CD4-positive, alpha-beta T cell treated with Interleukin-6 for 4 hours (primary cell): ENCODE measurements at regions not wholly inside any gene's neighbourhood (a gene's known extent, or its start where the extent isn't known, plus 50 kb on each side); places are given as distances from the start of the nearest gene placed in this dataset.
"Not testable (repeated sequence)": the region's sequence is repeated elsewhere in the genome, so short reads cannot be mapped to it uniquely, and the experiment has no call there.

Experiments used
- DNase-seq: peaks from one replicate; pipeline ENCODE4 v3.0.0-alpha.2; 2020; ENCODE audit warnings: mixed read lengths

DNA sequence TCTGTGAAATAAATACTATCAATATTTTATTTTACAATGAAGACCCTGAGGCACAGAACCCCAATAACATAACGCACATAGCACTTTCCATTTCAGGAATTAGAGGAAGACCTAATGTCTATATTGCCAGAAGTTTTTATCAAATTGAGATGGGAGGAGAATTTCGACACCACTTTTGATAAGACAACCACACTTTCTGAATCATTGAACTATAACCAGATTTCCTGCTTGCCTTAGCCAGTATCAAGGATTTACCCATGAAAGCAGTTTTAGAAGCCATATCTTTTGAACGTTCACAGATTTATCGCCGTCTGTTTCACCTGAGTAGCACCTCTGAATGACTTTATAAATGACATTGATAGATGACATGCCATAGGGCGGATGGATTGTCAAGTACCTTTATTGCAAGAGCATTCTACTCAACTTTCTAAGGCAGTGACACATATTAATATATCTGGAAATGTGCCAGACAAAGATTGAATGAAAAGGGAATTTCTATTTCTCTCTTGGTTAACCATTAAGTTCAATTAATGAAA, 768.4 kb downstream of the LTN1 start:
- DNase-seq, result no peak

DNA sequence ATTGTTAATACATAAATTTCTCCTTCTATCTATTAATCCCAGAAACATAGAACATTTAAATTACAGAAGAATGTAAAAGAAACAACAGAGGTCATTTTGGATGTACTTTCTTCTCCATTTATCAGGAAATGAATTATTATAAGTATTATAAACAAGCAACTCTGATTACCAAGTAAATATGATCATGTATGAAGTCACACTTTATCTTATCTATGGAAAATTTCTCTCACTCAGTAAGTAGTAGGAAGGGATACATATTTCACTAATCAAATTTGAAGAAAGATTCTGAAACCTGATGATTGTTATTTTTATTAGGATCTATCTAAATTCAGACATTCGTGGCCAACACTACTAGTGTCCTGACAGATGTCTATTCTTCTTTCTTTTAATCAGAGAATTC, 770.7 kb downstream of the LTN1 start:
- DNase-seq, result no peak

DNA sequence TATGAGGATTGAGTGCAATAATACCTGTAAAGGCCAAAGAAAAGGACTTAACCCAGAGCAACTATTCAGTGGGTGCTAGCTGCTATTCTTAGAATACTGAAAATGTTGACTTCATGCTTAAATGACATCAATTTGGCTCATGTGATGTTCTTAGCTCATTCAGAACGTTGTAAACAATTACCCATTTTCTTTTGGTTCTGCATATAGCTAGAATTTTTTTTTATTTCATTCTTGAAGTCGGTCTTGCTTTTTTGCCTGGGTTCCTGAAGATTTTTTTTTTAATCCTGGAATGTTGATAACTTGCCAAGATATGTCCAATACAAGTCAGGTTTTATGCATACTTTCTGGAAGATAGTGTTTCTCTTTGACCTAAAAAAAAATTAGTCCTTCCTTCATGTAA, 772.0 kb downstream of the LTN1 start:
- DNase-seq, result no peak

DNA sequence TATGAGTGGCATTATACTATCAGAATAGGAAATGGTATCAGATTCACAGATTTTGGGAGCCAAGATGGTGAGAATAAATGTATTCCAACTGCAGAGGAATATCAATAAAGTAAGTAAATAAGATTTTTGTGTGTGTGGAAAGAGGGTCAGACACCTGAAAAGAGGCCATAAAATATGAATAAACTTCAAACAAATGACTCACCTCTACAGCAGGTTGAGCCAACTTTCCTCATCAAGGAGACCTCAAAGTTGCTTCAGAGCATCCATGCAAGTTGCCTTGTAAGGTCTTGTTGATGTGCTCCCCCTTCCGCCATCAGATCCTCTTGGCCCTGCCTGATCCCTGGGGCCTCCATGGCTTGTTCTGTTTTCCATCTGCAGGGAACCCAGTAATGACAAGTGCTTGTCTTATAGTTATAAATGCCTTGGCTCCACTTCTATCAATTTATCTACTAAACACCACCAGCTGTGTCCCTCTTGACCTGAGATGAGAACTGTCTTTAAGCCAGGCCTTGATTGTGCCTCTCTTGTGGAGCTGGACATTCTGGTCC, 775.6 kb downstream of the LTN1 start:
- no peak for DNase-seq

DNA sequence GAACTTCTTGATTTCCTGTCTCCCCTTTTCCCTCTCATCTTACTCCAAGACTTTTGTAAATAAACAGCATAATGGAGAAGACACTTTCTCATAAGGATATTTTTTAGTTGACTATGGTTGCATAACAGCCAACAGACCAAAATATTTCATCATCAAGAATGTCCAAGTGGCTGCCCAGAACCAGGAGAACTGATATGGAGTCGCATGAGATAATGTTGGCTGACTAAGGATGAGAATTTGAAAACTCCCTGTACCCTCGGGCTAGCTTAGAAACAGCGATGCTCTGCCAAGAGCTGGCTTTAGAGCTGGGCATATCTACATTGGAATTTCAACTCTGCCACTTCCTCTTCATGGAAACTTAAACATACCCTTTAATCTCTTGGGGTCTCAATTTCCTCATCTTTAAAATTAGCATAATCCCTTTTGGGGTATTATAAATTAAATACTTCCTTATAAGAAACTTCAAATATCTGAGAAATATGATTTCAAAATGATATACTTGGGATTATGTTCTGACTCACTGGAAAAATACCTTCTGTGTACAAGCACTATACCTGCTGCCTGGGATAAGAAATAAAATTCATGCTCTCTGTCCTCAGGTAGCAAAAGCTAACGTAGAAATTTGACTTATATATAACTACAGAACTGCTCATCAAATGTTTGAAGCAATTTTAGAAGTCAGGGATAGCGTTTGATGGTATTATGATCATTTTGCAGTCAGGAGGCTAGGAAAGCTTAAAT, 777.3 kb downstream of the LTN1 start:
- no peak for DNase-seq

DNA sequence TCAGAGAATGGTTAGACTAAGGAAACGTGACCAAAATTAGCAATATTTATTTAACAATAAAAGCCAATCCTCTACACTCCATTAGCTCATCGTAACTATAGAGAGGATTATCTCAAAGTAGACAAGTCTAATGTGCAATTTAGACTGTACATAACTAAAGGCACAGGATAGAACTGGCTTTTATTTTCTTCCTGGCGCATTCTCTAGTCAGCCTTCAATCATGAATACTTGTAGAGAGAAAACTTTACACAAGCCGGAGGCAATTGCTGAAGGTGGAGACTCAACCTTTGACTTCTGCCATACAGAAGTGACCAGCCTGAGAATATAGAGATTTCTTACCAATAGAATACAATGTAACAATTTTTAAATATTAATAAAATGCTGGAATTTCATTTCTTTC, 777.9 kb downstream of the LTN1 start:
- no peak for DNase-seq

DNA sequence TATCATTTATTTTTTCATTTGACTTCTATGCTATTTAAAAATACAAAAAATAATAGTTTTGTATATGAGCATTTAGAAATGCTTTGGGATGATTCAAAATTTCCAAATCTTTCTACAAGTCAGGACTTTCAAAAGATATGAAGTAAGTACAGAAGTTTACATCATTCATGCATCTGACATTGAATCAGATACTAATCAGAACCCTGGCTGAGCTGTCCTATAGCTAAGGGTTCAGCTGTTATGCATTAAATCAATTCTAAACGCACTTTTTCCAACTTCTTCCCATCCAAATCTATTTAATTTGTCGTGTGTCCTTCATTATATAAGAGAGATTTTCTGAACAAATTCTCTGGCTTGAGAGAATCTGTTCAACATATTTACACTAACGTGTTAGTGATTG, 779.4 kb downstream of the LTN1 start:
- DNase-seq, result no peak

DNA sequence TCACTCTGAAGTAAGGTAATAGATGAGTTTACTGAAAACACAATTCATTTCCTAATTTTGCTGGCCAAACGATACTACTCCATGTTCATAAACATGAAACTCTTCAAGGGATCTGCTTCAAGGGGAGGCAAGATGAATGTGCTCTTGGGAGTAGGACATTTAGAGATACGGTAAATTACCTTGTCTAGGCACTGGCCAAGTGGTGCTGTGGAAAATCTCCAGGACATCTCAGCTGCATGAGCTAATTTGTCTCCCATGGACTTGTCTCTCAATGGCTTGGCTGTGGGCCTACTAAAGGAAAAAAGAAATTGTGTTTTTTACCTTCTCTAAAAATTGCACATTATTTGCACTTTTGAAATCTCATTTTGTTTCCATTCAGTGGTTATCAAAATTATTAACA, 780.6 kb downstream of the LTN1 start:
- DNase-seq, result no peak

DNA sequence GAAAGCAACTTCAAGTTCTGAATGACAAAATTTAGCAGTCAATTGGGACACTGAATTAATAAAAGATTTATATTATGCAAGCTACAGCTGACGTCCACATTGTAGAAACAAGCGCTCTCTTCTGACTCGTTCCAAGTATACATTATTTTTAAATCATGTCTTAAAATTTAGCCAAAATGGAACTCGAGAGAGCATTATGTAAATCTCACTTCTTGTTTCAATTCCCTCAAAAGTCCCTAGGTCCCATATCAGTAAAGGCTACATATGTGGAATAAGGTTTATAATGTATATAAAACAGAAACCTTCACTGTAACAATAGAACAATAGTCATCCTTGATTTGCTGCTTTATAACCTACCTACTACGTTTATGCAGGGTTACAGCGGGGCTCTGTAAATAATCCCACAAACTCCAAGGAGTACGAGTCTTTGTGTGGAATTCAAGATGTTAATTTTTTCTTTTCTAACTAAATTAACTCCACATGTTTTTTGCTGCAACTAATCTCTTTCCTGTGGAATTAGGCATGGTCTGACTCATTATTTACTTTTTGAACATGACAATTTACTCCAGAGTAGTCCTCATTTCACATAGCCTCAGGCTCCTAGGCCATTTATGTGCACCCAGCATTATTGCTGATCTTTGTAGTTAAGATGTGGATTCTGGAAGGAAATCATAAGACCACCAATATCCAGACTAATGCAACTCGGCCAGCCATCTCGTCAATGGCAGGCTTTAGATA, 785.1 kb downstream of the LTN1 start:
- DNase-seq, result no peak

DNA sequence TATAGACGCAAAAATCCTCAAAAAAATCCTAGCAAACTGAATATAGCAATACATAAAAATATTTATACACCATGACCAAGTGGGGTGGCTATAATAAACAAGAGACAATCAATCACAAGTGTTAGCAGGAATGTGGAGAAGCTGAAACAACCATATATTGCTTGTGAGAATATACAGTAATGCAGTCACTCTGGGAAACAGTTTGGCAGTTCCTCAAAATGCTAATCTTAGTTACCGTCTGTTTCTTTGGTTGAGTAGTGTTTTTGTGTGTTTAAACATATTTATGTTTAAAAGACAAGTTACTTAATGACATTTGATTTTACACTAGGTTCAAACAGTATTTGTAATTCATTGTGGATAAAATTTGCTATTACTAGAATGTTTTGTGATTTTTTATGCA, 792.0 kb downstream of the LTN1 start:
- no peak for DNase-seq

DNA sequence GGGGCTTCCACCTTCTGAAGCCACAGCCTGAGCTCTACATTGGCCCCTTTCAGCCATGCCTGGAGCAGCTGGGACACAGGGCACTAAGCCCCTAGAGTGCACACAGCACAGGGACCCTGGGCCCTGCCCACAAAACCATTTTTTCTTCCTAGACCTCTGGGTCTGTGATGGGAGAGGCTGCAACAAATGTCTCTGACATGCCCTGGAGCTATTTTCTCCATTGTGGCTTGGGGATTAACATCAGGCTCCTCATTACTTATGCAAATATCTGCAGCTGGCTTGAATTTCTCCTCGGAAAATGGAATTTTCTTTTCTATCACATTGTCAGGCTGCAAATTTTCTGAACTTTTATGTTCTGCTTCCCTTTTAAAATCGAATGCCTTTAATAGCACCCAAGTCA, 795.7 kb downstream of the LTN1 start:
- DNase-seq, result no peak

DNA sequence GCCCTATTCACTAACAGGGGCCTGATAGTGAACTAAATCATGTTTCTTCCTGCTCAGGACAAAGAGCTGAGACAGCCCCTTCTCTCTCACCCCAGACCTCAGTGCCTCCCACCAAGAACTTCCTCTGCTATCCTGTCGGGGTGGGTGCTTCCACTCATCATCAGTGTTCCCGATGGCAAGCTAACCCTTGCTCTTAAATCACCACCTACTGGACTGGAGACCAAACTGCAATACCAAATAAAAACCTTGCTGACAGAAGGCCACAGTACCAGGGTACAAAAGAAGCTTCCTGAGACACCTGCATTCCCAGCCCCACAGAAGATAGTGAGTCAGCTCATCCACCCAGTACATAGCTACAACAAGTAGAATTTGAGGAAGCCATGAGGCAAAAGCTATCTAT, 799.5 kb downstream of the LTN1 start:
- no peak for DNase-seq

DNA sequence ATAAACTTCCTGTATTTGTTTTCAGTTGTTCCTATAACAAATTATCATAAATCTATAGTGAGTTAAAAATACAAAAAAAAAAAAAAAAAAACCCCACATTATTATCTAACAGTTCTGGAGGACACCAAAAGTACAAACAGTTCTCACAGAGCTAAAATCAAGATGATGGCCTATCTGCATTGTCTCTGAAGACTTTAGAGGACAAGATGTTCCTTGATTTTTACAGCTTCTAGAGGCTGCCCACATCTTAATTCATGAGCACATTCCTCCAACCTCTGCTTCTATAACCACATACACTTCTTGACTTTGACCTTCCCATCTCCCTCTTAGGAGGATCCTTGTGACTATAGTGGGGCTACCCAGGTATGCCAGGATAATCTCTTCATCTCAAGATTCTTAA, 806.1 kb downstream of the LTN1 start:
- DNase-seq, result no peak

DNA sequence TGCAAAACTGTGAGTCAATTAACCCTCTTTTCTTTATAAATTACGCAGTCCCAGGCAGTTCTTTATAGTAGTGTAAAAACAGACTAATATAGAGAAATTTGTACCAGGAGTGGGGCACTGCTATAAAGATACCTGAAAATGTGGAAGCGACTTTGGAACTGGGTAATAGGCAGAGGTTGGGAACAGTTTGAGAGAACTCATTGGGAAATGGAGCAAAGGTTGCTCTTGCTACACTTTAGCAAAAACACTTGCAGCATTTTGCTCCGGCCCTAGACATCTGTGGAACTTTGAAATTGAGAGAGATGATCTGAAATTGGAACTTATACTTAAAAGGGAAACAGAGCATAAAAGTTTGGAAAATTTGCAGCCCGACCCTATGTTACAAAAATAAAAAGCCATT, 810.9 kb downstream of the LTN1 start:
- DNase-seq, result no peak

DNA sequence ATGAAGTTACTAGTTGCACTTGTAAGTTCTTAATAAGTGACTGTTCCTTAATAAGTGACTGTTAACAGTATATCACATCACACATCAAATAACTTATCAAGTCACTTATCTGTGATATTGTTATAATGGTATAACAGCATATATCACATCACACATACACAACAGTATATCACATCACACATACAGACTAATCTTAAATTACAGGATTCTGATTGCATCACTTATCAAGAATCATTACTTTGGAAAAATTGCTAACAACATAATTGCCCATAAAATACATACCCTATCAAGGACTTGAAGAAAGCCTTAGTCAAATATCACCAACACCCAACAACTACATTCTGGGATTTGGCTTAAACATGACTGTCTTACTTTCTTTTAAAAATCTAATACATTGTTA, 813.5 kb downstream of the LTN1 start:
- DNase-seq, result no peak

DNA sequence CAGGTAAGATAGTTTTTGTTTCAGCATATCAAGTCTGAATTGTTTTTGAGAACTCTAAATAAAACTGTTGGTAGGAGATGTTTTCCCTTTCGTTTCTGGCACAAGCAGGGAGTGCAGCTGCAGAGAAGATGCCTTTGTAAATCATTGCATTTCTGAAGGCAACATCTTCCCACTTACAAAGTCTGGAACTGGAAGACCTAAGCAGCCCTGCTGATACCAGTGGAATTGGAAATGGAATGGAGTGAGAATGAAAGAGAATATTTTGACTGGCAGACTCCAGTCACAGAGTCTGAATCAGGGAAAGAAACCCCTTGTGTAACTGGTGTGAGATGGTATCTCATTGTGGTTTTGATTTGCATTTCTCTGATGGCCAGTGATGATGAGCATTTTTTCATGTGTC, 815.6 kb downstream of the LTN1 start:
- no peak for DNase-seq

DNA sequence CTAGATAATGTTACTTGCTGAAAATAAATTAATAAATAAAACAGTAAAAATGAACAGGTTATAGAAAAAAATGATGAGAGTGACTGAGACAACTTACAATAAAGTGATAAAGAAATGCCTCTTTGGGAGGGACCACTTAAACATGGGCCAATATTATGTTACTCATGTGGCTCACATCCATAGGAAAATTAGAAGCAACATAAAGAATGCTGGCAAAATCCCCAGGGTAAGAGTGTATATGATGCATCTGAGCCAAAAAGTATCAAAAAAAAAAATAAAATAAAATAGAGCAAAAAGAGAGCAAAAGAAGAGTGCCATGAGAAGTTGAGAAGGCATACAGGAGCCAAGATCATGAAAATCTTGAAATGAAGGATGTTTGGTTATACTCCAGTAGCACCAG, 818.0 kb downstream of the LTN1 start:
- no peak for DNase-seq

DNA sequence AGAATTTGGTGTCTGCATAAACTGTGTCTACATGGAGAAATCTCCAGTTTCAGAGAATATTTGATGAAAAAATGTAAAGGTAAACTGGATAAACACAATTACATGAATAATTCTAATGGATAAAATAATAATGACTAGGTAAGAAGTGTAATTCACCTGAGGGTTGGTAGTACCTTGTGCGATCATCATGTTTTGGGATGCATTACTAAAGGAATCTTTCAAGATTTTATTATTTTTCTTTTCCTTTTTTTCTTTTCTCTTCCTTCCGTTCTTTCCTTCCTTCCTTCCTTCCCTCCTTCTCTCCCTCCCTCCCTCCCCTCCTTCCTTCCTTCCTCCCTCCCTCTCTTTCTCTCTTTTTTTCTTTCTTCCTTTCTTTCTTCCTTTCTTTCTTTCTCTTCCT, 818.7 kb downstream of the LTN1 start:
- no peak for DNase-seq

DNA sequence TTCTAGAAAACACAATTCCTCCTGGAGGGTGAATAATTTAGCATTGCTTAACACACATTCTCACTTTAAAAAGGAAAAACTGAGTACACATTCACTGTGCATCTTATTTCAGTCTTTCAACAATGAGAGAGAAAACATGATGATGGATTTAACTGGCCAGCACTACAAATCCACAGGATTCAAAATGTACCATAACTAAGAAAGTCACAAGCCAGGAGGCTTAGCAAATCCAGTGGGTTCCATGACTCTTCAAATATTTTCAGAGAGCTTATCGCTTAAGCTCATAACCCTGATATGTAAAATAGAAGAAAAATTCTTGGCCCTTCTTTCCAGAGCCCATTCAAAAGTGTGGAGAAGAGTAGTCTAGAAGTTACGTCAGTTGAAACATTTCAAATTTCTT, 820.3 kb downstream of the LTN1 start:
- DNase-seq, result no peak

DNA sequence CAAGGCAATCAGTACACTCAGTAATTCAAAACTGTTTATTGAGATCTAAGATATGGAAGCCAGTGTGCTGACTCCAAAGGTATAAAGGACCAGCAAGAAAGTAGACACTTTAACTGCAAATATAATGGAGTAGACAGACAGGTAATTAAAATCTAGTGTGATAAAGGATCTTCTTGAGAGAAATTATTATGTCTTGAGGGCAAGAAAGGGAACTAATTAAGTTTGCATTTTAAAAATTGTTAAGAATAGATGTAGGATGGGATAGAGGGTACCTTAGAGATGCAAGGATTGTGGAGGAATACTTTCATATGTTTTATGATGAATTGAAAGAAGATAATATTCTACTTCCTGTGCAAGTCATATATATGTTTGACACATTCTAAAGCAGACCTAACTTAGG, 825.3 kb downstream of the LTN1 start:
- no peak for DNase-seq

DNA sequence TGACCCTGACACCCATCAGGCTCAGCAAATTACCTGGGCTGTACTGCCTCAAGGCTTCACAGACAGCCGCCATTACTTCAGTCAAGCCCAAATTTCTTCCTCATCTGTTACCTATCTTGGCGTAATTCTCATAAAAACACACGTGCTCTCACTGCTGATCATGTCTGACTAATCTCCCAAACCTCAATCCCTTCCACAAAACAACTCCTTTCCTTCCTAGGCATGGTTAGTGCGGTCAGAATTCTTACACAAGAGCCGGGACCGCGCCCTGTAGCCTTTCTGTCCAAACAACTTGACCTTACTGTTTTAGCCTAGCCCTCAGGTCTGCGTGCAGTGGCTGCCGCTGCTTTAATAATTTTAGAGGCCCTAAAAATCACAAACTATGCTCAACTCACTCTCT, 828.2 kb downstream of the LTN1 start:
- DNase-seq, result not testable (repeated sequence)

DNA sequence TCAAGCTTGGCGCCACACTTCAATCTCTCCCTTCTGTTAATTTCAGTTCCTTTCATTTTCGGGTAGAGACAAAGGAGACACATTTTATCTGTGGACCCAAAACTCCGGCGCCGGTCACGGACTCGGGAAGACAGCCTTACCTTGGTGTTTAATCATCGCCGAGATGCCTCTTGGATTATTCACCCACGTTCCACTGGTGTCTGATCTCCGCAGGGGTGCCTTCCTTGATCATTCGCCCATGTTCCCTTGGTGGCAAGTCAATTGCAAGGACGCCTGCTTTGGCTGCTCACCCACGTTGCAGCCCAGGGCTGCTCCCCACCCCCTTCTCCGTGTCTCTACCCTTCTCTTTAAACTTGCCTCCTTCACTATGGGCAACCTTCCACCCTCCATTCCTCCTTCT, 830.6 kb downstream of the LTN1 start:
- DNase-seq, result not testable (repeated sequence)

DNA sequence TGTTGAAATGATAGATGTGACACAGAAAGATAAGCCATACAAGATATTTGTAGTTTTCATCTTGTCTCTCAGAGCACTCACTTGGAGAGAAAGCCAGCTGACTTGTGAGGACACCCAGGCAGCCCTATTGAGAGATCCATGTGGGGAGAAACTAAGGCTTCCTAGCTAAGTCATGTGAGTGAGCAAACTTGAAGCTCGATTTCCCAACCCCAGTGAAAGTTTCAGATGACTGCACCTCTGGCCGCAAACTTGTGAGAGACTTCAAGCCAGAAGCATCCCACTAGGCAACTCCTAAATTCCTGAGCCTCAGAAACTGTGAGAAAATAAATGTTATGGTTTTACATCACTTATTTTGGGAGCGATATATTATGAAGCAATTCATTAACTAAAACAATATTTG, 832.3 kb downstream of the LTN1 start:
- no peak for DNase-seq

DNA sequence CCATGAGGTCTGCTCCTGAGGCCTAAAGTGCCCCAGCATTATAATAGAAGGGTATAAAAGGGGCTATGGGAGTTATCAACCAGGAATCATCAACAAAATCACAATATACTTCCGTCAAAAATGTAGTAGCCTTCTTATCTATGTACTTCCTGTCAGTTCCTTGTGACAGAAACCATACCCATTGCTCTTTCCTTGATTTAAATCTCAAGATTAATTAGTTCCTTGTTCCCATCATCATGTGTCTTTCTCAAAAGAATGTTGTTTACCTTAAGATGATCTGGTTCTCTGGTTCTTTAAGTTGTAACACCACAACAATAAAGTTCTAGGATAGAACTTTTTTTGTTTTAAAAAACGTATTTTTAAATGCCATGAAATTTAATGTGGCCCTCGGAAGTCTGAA, 833.3 kb downstream of the LTN1 start:
- DNase-seq, result no peak
